PFSK-1 (cell line): ENCODE measurements at regions not wholly inside any gene's neighbourhood (a gene's known extent, or its start where the extent isn't known, plus 50 kb on each side); places are given as distances from the start of the nearest gene placed in this dataset.

Experiments used
- FOXP2 ChIP-seq: optimal IDR thresholded peaks from 2 replicates; pipeline ENCODE3; 2011; ENCODE audit warnings: borderline replicate concordance, control low read depth, inconsistent platforms; ENCODE audit not compliant: insufficient read depth; ENCODE audit errors: extremely low read length, extremely low read depth
- POLR2AphosphoS5 ChIP-seq: IDR thresholded peaks from 2 replicates; pipeline ENCODE4 v1.6.1; 2012; ENCODE audit warnings: low read depth, mild to moderate bottlenecking, control low read depth, low read length, moderate library complexity
- SIN3A ChIP-seq: IDR thresholded peaks from 2 replicates; pipeline ENCODE4 v1.6.1; 2012; ENCODE audit warnings: mild to moderate bottlenecking, low read length, moderate library complexity, borderline replicate concordance; ENCODE audit not compliant: insufficient read depth
- TAF1 ChIP-seq: IDR thresholded peaks from 2 replicates; pipeline ENCODE4 v1.6.1; 2012; ENCODE audit warnings: low read length, control low read depth, borderline replicate concordance; ENCODE audit not compliant: insufficient read depth
- TF ChIP-seq, protein P1 (sequence below), 2 experiments: IDR thresholded peaks; 2 replicates each; pipeline versions ENCODE4 v1.6.1 to v1.8.0; 2011 to 2012; ENCODE audit warnings: low read depth in 2 of 2, low read length in 2 of 2, control low read depth in 1 of 2, inconsistent platforms in 1 of 2, mild to moderate bottlenecking in 1 of 2, moderate library complexity in 1 of 2; ENCODE audit not compliant: insufficient read depth in 1 of 2

DNA sequence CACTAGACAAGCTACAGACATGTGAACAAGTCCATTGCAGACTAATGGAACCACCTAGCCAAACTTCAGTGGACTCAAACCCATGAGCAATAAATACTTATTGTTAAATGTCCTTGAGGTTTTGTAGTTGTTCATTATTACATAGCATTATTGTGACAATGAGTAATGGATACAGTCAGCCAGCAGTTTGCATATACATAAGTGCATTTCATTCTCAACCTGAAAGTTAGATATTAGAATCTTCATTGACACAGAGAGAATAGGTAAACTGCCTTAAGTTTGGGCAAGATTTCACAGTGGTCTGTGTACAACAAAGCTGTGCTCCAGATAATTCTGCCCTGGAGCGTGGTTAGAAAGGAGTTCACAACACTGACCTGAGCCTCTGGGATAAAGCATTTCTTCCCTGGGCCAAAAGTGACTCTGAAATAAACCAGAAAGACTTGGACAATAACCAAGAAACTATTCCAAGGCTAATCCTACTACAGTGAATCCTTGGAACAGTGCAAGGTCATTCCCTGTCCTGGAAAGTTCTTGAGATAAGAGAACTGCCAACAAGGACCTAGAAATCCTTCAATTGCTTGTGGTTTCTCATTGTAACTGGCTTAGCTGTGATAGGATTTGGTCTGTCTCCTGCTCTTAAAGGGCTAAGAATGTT is 225.5 kb upstream of the STT3B start:
- TF ChIP-seq POLR2AphosphoS5 (no peak), FOXP2 (no peak), TAF1 (no peak), SIN3A (no peak)
- TF ChIP-seq, protein P1, sequence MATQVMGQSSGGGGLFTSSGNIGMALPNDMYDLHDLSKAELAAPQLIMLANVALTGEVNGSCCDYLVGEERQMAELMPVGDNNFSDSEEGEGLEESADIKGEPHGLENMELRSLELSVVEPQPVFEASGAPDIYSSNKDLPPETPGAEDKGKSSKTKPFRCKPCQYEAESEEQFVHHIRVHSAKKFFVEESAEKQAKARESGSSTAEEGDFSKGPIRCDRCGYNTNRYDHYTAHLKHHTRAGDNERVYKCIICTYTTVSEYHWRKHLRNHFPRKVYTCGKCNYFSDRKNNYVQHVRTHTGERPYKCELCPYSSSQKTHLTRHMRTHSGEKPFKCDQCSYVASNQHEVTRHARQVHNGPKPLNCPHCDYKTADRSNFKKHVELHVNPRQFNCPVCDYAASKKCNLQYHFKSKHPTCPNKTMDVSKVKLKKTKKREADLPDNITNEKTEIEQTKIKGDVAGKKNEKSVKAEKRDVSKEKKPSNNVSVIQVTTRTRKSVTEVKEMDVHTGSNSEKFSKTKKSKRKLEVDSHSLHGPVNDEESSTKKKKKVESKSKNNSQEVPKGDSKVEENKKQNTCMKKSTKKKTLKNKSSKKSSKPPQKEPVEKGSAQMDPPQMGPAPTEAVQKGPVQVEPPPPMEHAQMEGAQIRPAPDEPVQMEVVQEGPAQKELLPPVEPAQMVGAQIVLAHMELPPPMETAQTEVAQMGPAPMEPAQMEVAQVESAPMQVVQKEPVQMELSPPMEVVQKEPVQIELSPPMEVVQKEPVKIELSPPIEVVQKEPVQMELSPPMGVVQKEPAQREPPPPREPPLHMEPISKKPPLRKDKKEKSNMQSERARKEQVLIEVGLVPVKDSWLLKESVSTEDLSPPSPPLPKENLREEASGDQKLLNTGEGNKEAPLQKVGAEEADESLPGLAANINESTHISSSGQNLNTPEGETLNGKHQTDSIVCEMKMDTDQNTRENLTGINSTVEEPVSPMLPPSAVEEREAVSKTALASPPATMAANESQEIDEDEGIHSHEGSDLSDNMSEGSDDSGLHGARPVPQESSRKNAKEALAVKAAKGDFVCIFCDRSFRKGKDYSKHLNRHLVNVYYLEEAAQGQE (IDR thresholded peaks at IDR 0.05; ENCODE audit: insufficient read depth in 1 of 2, low read depth in 2 of 2, low read length in 2 of 2) = no peak
